NCI-H510A treated with DMSO at 0.1 percent for 48 hours (cell line): ENCODE measurements at regions not wholly inside any gene's neighbourhood (a gene's known extent, or its start where the extent isn't known, plus 50 kb on each side); places are given as distances from the start of the nearest gene placed in this dataset.

Experiments used
- DNase-seq: peaks from one replicate; lab custom pipeline; 2025; lab: John Stamatoyannopoulos, UW

GRCh38 chr19:32103541-32103940 lies 241.9 kb upstream of the ZNF507 start:
- DNase-seq: no peak

DNA sequence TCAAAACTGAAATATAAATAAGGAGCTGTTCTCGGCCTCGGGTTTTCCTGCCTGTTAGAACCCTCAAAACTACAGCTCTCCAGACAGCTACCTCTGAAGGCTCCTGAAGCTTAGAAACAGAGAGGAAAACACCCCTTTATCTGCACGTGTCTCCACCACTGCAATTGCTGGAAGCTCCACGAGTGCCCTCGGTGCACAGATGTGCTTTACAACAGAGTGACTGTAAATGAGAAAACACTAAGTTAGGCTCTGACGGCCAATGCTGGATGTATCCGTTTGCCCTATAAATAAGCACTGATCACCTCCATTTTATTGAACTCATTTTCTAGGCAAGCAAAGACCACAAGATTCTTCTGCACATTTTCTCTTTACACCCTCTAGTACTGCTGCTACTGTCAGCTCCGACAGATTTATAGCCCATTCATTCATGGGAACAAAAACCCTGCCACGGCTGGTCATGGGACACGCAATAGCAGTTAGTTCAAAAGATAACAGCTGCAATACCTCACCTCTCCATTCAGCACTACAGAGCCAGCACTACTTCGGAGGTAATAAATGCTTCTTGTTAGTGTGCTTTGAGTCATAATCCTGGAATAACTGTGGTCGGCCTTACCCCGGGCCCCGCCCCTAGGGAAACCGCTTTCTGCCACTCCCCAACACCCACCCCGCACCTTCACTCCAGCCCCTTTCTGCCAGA lies 241.1 kb upstream of the ZNF507 start:
- DNase-seq: no peak

- DNase-seq: no peak
Observed at GRCh38 chr19:32104850-32105235, 240.6 kb upstream of the ZNF507 start.

GRCh38 chr19:32105527-32106310 lies 239.7 kb upstream of the ZNF507 start:
- no peak for DNase-seq

GRCh38 chr19:32122258-32122657 lies 223.2 kb upstream of the ZNF507 start:
- DNase-seq: no peak

DNA sequence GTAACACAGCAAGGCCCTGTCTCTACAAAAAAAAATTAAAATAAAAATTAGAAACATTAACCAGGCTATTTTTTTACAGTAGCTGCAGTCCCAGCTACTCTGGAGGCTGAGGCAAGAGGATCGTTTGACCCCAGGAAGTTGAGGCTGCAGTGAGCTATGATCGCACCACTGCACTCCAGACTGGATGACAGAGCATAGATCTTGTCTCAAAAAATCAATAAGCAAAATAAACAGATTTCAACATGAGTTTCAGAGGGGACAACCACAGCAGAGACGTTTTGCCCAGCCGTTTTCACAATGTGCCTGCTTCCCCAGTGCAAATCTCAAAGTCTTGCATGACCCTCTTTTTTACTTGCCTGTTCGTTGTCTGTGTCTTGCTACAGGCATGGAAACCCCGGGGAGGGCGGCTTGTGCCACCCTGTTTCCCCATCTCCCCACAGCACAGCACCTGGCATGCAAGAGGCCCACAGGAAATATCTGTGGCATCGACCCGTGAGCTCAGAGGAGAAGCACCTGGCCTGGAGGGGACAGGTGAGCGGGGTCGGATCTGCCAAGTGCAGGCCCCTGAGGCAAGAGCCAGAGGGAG lies 222.0 kb upstream of the ZNF507 start:
- DNase-seq: no peak

GRCh38 chr19:32124585-32124984 lies 220.8 kb upstream of the ZNF507 start:
- DNase-seq: no peak

DNA sequence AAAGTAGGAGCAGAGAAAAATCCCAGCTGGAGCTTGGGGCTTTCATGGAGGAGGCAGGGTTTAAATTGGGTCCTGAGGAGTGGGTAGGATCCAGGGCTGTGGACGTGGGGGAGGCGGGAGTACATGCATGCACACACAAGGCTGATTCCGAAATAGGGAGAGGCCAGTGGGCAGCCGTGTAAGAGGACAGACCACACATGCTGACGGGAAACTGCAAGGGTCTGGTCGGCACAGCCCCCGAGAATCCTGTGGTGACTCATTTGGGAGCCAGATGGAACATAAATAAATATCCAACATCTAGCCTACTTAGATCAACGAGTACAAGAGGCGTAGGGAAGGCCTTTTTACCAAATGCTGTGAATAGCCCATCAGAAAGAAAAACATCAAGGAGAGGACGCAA lies 216.3 kb upstream of the ZNF507 start:
- no peak for DNase-seq

DNA sequence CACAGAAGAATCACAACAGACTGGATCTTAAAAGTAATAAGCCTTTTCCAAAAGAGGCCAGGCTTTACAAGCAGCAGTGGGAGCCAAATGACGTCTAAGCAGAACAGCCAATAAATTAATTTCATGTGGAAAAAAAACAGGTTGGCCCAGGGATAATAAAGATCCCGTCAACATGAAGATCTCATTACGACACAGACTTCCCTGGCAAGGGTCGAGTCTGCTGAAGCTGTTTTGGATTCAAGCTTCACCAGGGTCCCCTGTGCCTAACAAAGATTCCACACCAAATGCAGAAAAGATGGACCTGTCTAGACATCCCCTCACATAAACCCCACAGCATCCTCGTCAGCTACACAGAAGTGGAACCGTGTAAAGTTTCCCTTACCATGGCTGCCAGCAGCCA lies 215.1 kb upstream of the ZNF507 start:
- DNase-seq: no peak

GRCh38 chr19:32131005-32131404 lies 214.4 kb upstream of the ZNF507 start:
- DNase-seq: no peak

GRCh38 chr19:32138416-32138815 lies 207.0 kb upstream of the ZNF507 start:
- no peak for DNase-seq

DNA sequence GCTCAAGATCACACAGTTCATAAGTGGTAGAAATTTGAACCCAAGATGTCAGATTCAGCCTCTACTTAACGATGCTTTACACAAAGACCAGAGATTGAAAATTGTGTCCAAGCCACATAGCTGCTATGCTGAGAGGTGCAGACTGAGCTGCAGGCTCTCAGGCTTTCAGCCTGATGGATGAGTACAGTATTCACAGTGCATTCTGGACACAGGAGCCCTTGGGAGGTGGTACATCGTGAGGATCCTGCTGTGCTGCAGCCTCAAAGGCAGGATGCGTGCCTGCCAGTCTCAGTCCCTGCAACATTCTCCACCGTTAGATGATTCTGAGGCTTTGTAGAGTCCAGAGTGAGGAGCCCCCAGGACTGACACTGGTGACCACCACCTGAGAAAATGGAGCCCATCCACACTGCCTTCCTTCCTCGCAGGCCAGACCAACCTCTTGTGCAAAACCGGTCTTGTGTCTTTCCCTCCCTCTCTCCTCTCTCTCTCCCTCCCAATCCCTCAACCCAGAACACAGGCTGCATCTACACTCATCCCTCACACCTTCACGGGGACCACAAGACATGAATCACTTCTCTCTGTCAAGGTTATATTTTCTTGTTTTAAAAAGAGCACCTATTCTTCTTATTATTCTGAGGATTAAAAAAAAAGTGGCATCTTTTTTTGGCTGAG lies 203.4 kb upstream of the ZNF507 start:
- no peak for DNase-seq

- no peak for DNase-seq
Observed at GRCh38 chr19:32146664-32147063, 198.7 kb upstream of the ZNF507 start.

DNA sequence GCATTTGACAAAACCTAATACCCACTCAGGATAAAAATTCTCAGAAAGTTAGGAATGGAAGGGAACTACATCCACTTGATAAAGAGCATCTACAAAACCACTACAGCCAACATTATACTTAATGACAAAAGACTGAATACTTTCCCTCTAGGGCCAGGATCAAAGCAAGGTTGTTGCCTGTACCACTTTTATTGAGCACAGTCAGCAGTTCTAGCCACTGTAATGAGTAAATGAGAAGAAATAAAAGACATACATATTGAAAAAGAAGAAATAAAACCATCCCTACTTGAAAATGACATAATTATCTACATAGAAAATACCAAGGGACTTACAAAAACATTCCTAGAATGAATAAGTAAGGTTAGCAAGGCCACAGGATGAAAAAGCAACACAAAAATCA lies 194.8 kb upstream of the ZNF507 start:
- no peak for DNase-seq

DNA sequence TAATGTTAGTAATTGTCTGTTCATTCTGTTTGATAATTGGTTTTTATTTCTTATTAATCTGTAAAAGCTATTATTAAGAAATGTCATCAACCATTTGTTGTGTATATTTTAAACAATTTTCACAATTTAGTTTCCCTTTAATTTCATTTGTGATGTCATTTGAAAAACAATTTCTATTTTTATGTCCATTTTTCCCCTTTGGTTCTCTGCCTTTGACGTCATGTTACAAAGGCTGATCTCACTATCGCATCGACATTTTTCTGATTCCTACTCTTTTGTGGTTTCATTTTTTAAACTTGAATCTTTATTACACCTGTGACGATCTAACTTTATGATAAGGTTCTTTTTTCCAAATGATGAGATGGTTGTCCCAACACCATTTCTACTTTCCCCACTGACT lies 191.0 kb upstream of the ZNF507 start:
- DNase-seq: no peak

GRCh38 chr19:32164384-32164992 lies 180.9 kb upstream of the ZNF507 start:
- DNase-seq: no peak

GRCh38 chr19:32165141-32165540 lies 180.3 kb upstream of the ZNF507 start:
- DNase-seq: no peak

GRCh38 chr19:32165750-32166149 lies 179.7 kb upstream of the ZNF507 start:
- DNase-seq: no peak

- no peak for DNase-seq
Observed at GRCh38 chr19:32166238-32166637, 179.2 kb upstream of the ZNF507 start.

DNA sequence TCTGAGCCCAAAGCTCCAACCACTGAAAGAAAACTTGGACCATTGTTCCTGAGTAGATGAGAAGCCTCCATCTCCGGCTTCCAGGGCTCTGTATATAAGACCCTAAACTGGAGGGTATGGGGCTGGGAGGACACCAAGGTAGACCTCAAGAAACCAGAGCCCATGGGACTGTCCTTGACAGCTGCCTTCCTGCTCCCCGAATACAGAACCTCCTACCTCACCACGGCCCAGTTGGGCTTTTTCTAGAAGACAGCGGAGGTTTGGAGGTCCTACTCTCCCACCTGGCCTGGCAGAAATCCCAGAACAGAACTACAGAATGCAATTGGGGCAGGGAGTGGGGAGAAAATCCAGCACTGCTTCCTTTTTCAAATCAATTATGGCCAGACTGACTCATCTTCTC lies 177.3 kb upstream of the ZNF507 start:
- DNase-seq: no peak

DNA sequence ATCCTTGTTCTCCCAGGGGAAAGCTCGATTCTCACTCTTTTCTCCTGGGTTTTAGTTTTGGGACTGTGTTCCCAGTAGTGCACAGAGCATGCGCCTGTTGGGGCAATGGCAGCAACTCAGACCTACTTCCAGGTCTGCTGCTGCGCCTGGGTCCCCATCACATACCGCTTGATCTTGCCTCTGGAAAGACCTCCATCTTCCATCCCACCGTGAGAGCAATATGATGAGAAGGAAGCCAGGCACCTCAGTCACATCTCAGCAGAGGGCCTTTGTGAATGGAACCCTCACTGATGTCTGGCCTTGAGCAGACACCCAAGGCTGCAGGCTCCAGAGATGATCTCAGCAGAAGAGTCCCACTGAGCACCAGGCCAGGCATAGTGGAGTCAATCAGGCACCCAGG lies 176.8 kb upstream of the ZNF507 start:
- DNase-seq: no peak

DNA sequence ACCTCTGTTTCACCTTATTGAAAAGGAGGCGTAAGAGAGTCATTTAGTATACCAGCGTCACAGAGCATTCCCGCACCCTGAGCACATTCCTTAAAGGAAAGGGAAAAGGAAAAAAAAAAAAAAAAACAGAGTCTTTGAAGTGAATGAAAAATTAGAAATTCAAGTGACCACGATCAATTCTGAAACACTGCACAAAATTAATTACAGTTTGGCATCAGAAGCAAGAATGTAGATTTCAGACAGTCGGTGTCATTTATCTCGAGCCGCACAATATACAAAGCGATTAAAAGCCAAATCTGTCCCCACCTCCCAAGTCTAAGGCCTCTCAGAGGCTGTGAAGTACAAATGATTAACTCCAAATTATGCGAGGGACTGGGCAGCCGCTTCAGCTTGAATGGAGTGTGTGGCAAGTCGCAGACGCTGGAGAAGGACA lies 173.7 kb upstream of the ZNF507 start:
- no peak for DNase-seq
